ENCODE measurements at regions not wholly inside any gene's neighbourhood (a gene's known extent, or its start where the extent isn't known, plus 50 kb on each side); places are given as distances from the start of the nearest gene placed in this dataset.

DNA sequence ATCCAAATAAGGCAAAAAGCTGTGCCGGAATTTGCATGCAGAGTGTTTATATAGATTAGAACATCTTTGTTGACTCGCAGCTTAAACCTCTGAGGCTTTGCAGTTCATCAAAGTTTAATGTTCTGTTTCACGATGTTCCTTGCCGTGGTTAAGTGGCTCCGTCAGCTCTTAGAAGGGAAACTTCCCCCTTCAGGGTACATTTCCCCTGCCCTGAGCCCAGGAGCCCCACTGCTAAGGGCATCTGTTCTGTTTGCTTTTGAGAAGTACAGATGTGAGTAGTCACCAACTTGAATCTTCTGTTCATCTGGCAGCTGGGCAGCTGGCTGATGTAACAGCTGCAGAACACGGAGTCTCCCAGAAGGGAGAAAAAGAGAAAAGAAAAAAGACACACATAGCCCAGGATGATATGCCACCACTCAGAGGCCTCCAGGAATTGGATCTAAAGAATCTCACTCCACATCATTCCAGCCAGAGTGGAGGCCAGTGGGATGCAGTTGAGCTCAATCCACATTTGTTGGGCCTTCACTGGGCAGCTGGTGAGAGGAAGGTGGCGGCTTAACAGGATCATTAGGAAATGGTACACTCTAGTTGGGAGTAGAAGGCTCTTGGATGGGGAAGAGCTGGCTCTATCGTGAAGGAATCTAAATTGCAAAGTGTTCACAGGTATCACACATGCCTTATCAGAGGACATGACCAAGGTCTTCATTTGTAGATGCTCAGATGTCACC, 178.7 kb upstream of the RBPJ start:
- peak; percentile 25 to 27 for DNase-seq

DNA sequence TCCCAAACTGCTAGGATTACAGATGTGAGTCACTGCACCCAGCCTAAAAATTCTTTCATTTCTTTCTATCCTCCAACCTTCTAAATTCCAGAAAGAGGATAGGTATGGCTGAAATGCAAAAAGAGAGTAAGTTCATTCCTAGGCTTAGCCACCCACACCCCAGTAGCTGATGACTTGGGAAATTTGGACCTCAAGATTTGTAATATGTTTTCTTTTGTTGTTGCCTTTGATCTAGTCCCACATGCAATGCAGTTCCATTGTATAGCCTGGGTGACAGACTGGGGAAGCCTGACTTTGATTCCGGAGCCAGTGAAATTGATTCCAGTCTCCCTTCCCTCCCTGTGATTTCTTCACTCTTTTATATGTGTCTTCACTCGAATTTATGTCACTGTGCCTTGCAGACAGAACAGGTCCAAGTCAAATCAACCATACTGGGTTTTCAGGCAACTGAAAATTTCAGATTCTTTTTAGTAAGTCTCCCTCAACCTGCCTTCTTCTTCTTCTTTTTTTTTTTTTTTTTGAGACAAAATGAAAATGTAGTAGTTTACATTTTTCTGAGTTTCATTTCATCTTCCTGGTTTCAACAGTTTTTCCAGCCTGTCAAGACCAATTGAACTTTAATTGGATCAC, 176.2 kb upstream of the RBPJ start:
- no peak for DNase-seq

DNA sequence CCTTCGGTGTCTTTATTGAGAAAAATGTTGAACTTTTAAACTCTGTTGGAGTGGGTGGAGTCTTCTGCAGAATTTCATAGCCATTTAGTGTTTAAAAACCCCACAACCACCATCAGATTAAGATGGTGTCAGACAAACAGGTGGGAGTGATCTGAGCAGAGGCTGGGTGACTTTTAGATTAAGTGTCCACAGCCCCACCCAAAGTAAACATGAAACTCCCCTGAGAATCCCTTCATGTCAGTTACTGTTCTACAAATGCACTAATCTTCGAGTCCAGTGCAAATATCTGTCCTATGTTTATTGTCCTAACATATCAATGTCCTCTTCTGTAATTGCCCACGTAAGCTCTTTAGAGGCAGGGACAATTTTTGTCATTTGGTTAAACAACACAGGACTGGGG, 175.6 kb upstream of the RBPJ start:
- DNase-seq = no peak

DNA sequence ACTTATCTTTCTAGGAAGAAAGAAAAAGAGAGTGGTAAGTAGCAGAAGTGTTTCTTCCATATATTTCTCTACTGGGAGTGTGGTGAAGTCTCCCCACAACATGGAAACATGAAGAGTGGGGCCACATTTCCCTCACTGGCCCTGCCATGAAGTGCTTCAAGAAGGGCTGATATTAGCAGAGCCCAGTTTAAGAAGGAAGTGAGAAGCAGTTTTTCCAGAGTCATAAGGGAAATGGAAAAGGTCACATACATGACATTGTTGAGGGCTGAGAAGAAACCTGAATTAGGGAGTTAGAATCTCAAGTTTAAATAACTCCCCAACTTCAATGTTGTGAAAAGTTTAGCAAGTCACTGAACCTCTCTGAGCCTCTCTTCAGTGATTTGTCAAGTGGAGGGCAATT, 171.9 kb upstream of the RBPJ start:
- no peak for DNase-seq

DNA sequence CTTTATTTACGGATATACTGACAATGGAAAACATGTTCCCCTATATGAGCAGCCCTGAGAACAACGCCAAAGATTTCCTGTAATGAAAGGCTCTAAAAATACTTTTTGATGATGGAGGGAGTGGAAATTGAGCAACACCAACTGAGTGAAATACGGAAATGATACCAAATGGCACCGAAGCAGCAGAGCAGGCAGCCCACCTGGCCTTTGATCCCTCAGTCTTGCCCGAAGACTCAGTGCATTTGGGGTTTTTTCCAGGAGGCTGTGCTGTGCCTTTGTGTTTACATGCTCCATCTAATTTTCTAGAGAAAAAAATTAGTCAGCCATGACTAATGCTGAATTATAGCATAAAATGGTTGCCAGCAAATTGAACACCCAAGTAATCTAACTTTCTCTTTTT, 169.9 kb upstream of the RBPJ start:
- DNase-seq = peak in 1 of 2 donors; percentile 47

DNA sequence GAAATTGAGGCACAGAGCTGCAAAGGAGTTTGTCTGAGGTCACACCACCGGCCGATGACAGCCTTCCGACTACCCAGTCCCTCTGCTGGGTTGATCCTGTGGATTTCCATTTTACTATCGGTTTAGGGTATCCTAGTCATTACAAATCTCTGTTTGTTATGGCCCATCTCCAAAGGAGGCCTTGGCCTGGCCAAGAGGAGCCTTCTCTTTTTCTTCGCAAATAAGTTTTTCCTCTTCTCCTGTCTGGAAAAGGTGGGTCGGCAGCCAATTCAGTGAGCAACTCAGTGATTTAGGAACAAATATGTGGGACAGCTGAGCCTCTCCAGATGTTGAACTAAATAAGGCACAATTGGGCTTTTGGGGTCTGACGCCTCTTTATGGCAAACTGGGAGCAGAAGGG, 169.2 kb upstream of the RBPJ start:
- DNase-seq = no peak

DNA sequence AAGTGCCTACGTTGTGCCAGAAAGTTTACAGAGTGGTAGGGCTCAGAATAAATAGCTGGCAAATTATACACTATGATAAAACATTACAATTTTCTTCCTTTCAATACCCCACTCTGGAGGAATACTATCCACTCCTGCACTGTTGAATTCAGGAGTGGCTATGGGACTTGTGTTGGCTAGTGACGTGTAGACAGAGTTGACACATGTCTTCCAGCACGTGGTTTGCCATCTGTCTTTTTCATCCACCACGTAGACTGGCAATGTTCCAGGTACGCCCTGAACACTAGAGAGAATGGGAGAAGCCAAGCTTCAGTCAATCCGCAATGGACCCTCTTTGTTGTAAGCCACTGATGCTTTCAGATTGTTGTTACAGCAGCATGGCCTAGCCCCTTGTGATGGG, 168.8 kb upstream of the RBPJ start:
- DNase-seq = no peak

DNA sequence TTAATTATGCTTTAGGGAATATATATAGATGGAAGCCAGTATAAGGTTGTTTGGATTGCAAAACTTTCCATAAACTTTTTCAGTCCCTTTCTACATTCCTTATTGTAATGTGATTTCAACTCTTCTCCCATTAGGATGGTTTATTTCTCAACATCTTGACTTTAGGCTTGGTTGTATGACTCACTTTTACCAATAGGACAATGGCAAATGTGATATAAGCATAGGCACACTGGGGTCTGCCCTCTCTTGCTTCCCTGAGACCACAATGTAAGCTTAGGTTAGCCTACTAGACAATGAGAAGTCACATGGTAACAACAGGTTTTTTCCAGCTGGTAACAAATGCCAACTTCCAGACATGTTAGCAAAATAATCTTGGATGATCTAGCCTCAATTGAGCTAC, 163.3 kb upstream of the RBPJ start:
- DNase-seq = no peak

DNA sequence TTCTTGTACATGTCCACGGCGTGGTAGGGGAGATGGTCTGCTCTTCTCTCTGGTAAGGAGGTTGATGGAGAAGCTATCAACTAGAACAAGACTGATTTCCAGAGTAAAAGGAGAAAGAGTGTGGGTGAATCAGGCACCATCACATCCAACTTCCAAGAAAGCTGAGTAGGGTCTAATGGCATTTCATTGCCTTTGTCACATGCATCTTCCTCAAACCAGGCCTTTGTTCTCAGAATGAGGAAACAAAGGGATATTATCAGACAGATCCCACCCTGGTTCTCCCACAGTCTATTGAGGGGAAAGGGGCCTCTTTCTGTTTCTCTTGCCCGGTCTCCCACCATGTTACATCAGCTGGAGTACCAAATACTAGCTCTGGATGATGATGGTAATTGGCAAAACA, 160.2 kb upstream of the RBPJ start:
- no peak for DNase-seq

DNA sequence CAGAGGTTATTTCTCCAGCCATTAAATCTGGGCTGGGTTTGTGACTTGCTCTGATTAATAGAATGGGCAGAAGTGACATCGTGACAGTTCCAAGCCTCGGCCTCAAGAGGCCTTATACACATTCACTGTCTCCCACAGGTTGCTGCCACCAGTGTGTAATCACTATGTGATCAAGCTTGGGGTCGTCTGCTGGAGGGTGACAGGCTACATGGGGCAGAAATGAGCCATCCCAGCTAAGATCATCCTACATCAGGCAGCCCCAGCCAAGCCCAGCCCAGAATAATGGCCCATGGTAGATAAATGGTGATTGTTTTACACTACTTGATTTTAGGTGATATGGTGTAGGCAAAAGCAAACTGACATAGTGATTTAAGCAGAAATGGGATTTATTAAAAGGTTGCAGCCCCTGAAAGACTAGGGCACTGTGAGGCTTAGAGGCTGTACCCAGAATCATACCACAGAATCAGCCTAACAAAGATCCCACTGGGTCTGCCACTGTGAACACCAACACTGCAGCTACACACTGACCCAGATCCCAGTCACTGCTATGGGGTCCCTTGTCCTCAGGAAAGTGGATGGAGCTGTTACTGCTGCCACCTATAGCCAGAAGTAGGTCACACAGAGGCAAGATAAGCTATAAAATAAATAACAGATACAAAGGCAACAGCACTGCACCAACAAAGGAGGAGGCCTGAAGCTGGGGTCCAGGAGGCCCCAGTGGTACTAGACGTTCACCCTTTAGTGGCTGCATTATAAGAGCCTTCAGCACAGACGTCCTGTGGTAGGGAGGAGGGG, 159.6 kb upstream of the RBPJ start:
- no peak for DNase-seq

DNA sequence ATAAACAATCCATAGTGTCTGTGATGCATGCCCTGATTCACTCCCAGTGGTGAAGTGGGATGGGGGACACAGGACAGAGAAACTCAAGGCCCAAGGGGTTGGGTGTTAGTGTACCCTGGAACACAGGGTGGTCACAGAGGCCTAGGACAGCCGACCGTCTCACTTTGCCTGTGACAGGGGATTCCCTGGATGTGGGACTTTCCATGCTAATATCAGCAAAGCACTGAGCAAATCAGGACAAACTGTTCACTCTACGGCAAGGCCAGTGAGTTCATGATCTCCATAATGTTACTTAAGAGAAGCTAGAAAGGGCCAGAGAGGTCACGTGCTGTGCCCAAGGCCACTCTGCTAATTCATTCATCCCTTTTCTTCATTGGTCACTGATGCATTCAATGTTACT, 158.7 kb upstream of the RBPJ start:
- DNase-seq = no peak

DNA sequence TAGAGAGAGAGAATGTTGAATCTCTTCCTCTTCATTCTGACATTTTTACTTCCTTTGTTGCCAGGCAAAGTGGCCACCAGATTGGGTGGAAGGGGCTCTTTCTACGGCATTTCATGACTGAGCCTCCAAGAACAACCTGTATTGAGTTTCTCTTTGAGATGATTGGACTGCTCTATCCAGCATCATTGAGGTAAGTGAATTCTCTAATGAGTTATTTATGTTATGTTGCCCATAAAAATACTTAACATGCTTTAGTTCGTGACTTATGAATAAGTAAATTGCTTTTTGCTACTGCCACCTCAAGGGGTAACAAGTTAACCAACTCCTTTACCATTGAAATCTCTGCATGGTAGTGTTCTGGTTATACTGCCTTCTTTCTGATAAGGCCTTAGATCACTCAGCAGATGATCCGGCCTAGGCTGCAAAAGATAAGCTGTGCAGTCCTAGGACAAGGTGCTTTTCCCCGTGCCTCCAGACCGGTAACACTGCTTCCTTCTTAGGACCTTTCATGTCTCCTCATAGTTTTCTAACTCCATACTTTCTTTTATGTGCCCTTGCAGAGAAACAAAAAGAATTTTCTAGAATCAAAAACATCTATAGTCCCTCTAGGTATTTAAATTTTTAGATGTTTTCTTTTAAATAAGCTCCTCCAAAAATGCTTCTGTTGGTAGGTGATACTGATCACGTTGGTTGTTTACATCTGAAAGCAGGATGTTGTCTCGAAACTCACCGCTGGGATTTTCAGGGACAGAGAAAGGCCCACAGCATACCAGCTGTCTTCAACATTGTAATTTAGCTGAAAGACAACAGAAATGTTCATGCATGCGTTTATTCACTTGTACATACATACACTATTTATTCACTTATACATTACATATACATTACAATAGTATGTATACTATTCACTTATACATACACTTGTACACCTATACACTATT, 157.1 kb upstream of the RBPJ start:
- no peak for DNase-seq

DNA sequence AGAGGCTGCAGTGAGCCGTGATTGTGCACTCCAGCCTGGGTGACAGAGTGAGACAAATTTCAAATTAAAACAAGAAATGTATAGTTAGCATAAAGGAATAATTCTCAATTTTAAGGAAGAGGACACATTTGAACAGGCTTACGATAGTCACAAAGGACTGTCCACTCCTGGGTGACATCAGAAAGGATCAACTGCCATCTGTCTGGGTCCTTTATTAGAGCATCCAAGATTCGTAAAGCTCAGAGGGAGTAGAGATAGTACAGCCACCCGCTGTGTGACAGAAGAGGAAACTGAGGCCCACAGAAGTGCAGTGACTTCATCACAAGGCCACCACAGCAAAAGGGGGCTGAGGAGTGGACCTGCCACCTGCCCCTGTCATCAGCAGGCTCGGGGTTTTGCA, 149.3 kb upstream of the RBPJ start:
- no peak for DNase-seq

DNA sequence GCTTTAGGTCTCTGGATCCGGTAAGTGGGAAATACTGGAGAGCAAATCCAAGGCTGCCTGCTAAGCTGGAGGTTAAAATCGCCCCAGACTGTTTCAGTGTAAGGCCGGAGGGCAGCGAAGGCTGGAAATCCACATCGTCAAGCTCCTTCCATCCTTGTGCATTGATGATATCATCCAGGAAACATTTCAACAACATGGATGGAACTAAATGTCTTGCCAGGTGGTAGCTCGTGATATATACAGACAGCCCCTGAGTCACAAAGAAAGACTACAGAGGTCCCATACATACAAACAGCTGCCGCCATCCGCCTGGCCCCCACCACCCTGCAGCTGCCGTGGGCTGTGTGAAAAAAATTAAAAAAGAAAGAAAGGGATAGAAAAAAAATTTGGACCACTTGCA, 148.9 kb upstream of the RBPJ start:
- no peak for DNase-seq

DNA sequence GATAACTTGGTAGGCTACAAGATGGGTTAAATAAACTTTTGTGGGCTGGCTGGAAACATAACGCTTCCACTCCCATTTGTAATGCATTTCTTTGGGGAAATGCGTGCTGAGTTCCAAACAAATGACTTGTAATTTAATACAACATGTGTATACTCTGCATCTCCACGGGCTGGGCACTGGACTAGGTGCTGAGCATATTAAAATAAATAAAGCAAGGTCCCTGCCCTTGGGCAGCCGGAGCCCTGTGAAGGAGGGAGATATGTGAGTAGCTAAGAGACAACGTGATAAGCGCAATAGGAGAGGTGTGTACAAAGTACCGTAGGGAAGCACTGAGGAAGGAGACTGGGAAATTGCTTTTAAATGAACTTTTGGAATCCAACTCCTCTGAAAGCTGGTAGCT, 147.2 kb upstream of the RBPJ start:
- no peak for DNase-seq

DNA sequence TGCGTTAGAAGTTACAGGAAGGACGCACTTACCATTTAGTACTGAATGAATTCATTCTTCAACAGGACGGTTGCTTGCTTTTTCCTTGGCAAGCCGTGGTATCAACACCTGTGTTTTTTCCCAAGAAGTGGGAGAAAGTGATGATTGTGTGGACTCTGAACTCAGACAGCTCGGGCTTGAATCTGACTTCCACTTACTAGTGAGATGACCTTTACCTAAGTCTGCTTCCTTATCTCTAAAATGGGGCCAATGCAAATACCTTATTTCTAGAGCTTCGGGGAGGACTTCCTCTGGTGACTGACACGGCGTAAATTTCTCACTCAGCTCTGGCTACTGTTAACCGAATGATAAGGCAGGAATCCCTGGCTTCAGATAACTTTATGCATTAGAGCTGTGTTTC, 146.8 kb upstream of the RBPJ start:
- DNase-seq = no peak

DNA sequence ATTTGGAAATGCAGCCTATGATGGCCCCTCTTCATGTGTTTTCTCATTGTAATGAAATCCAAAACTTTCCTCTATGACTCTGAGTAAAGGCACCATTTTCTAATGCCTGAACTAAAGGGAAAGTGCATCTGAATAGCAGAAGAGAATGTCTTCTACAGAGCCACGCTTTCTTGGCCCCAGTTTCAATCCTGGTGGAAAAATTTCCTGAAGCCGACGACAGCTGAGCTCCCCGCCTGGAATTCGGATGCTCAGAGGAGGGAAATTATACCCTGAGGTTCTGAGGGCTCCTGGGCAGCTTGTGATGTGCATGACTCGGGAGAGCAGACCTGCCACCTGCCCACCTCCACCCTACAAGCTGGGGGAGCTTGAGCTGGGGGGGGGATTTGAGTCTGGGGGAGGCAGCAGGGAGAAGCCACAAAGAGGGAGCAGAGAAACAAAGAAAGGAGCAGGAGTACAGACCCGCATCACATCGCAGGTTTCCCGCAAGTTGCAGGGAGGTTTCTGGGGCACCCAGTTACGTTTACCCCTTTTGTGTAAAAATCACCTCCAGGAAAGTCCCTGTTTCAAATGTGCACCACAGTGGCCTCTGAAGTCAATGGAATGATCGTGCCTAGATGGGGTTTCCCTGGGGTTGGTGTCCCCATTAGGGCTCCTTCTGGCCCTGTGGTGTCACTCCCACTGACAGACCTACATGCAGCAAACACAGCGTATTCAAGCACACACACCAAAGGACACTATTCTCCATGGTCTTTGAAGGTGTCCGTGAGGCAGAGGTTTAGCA, 145.6 kb upstream of the RBPJ start:
- DNase-seq = peak; percentile 25 to 50

DNA sequence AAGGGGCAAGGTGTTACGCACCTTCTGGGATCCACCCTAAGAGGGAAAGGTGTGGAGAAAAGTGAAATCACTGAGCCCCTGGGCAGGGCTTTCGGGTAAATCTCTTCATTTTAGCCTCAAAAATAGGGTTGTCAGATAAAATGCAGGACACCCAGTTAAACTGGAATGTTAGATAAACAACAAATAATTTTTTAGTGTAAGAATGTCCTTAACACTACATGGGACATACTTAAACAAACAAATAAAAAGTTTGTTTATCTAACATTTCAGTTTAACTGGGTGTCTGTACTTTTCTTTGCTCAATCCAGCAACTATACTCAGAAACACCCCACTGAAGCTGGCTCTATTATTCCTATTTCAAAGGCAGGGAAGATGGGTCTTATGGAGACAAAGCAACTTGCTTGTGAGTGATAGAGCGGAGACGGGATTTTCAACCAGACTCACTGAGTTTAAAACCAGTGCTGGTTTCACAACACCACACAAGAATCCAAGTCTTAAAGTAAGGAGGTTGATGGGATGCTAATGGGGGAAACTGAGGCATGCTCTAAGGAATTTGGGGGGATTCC, 144.8 kb upstream of the RBPJ start:
- DNase-seq = no peak

DNA sequence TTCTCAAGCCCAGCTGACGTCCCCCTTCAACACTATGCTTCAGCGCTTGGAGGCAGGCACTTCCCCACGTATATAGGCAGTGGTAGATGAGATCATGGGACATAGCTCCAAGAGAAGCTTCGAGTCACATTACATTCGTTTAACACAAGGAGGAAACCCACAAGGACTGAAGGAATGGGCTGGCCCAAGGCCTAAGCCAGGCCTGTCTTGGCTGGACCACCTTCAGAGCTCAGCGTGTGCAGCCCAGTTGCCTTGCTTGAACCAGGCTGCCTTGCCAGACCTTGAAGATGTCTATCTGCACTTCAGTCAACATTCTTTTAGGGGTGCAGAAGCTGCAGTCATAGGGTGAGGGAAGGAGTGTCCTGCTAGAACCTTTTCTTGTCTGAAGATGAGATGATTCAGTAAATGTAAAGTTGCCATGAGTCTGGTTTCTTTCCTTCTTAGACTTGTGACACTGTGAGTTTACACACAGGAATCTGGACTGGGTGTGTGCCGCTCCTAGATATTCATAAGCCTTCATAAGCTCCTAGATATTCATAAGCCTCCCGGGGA, 144.1 kb upstream of the RBPJ start:
- DNase-seq = no peak

DNA sequence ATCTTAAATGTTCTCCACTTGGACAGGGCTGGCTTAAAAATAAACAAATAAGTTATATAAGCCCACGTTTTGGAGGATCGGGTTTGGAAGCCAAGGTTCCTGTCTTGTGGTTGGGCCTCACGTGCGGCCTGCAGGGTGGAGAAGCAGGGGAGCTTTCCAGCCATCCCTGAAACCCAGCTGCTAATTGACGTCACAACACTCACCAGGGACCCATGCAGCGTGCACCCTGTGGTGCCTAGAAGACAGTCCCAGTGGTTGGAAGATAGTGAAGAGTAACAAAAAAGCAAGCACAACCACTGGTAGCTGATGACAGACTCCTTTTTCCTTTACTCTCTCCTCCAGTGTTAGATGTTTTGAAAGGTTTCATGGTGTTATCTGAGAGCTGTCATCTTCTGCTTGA, 142.0 kb upstream of the RBPJ start:
- DNase-seq = no peak

DNA sequence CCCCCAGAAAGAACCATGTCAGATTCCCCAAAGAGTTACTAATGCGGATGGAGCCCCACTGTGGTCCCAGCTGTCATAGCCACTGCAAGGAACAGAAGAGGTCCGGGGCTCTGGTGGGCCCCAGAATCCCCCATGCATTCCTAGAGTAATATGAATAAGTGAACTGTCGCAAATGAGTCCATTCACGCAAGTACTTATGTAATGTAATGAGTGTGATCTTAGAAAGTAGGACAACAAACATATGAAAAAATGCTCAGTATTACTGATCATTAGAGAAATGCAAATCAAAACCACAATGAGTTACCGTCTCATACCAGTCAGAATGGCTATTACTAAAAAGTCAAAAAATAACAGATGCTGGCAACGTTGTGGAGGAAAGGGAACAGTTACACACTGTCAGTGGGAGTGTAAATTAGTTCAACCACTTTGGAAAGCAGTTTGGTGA, 141.5 kb upstream of the RBPJ start:
- DNase-seq = no peak

DNA sequence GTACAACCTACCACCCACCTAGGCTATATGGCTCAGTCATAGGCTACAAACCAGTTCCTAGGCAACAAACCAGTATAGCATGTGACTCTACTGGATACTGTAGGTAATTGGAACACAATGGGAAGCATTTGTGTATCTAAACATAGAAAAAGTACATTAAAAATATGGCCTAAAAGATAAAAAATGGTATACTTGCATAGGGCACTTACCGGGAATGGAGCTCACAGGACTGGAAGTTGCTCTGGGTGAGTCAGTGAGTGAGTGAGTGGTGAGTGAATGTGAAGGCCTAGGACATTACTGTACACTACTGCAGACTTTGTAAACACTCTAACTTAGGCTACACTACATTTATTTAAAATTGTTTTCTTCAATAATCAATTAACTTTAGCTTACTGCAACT, 139.2 kb upstream of the RBPJ start:
- DNase-seq = no peak

All from CD4-positive, alpha-beta T cell treated with Interleukin-4 for 1 hour (primary cell).